Liver (tissue), 8 donors: ENCODE measurements at regions not wholly inside any gene's neighbourhood (a gene's known extent, or its start where the extent isn't known, plus 50 kb on each side); places are given as distances from the start of the nearest gene placed in this dataset.

Experiments used
- DNase-seq: peaks from one replicate; pipeline ENCODE4 v3.0.0-alpha.2; 2017; ENCODE audit warnings: low spot score
- H3K27ac ChIP-seq, 2 donors: one replicate each; pipeline ENCODE4 v1.7.0; 2013; ENCODE audit warnings: inconsistent platforms in 2 of 2, low read length in 2 of 2, control low read depth in 1 of 2, low read depth in 1 of 2, mild to moderate bottlenecking in 1 of 2
- H3K27me3 ChIP-seq, 4 donors: one replicate each; pipeline versions ENCODE4 v1.6.1 to v1.7.0; 2013; ENCODE audit warnings: low read length in 3 of 4, inconsistent platforms in 1 of 4, mild to moderate bottlenecking in 1 of 4, moderate library complexity in 1 of 4; ENCODE audit not compliant: control insufficient read depth in 4 of 4, insufficient read depth in 4 of 4
- H3K36me3 ChIP-seq, 4 donors: one replicate each; pipeline versions ENCODE4 v1.6.1 to v1.7.0; 2013; ENCODE audit warnings: low read length in 3 of 4, mild to moderate bottlenecking in 3 of 4, low read depth in 1 of 4, moderate library complexity in 1 of 4; ENCODE audit not compliant: control insufficient read depth in 4 of 4, insufficient read depth in 3 of 4
- H3K4me1 ChIP-seq, 4 donors: one replicate each; pipeline versions ENCODE4 v1.6.1 to v1.7.0; 2013; ENCODE audit warnings: low read length in 3 of 4, mild to moderate bottlenecking in 3 of 4, moderate library complexity in 1 of 4; ENCODE audit not compliant: control insufficient read depth in 4 of 4, insufficient read depth in 4 of 4
- H3K4me3 ChIP-seq, 3 donors: one replicate each; pipeline versions ENCODE4 v1.6.1 to v1.7.0; 2013; ENCODE audit warnings: low read length in 3 of 3, control low read depth in 1 of 3, low read depth in 1 of 3, mild to moderate bottlenecking in 1 of 3
- H3K9ac ChIP-seq, 2 donors: one replicate each; pipeline ENCODE4 v1.7.0; 2013; ENCODE audit warnings: low read length in 2 of 2, mild to moderate bottlenecking in 2 of 2, moderate library complexity in 2 of 2, control low read depth in 1 of 2, low read depth in 1 of 2
- H3K9me3 ChIP-seq, 4 donors: one replicate each; pipeline versions ENCODE4 v1.6.1 to v1.7.0; 2013; ENCODE audit warnings: low read length in 3 of 4; ENCODE audit not compliant: control insufficient read depth in 4 of 4
- EGR1 ChIP-seq, 2 donors: IDR thresholded peaks; 2 replicates each; pipeline ENCODE4 v1.6.1; 2016 to 2018; ENCODE audit warnings: antibody characterized with exemption in 2 of 2, low read depth in 2 of 2
- FOXA1 ChIP-seq: IDR thresholded peaks from 2 replicates; pipeline ENCODE4 v1.6.1; 2016; ENCODE audit warnings: antibody characterized with exemption
- FOXA2 ChIP-seq: IDR thresholded peaks from 2 replicates; pipeline ENCODE4 v1.6.1; 2016; ENCODE audit warnings: antibody characterized with exemption
- GABPA ChIP-seq, 2 donors: IDR thresholded peaks in 1 of 2; conservative IDR thresholded peaks in 1 of 2; 2 replicates each; pipeline ENCODE4 v1.6.1; 2016; ENCODE audit warnings: antibody characterized with exemption in 2 of 2, mild to moderate bottlenecking in 1 of 2, moderate library complexity in 1 of 2
- HNF4A ChIP-seq, 2 donors: conservative IDR thresholded peaks; 2 replicates each; pipeline ENCODE4 v1.6.1; 2016; ENCODE audit warnings: antibody characterized with exemption in 2 of 2, mild to moderate bottlenecking in 2 of 2
- HNF4G ChIP-seq: IDR thresholded peaks from 2 replicates; pipeline ENCODE4 v1.6.1; 2016; ENCODE audit warnings: antibody characterized with exemption
- JUND ChIP-seq, 2 donors: IDR thresholded peaks; 2 replicates each; pipeline ENCODE4 v1.6.1; 2016; ENCODE audit warnings: antibody characterized with exemption in 2 of 2
- NR2F2 ChIP-seq: IDR thresholded peaks from 2 replicates; pipeline ENCODE4 v1.6.1; 2016; ENCODE audit warnings: antibody characterized with exemption
- RAD21 ChIP-seq, 2 donors: IDR thresholded peaks; 2 replicates each; pipeline ENCODE4 v1.6.1; 2016; ENCODE audit warnings: antibody characterized with exemption in 2 of 2, mild to moderate bottlenecking in 2 of 2
- RXRA ChIP-seq, 2 donors: IDR thresholded peaks; 2 replicates each; pipeline ENCODE4 v1.6.1; 2017 to 2018; ENCODE audit warnings: antibody characterized with exemption in 2 of 2, mild to moderate bottlenecking in 1 of 2
- SP1 ChIP-seq: IDR thresholded peaks from 2 replicates; pipeline ENCODE4 v1.6.1; 2018; ENCODE audit warnings: antibody characterized with exemption, mild to moderate bottlenecking
- TAF1 ChIP-seq: conservative IDR thresholded peaks from 2 replicates; pipeline ENCODE4 v1.6.1; 2016; ENCODE audit warnings: antibody characterized with exemption, mild to moderate bottlenecking
- YY1 ChIP-seq: IDR thresholded peaks from 2 replicates; pipeline ENCODE4 v1.6.1; 2016; ENCODE audit warnings: antibody characterized with exemption, mild to moderate bottlenecking
- WGBS: extraction: QIAGEN DNeasy Blood & Tissue Kit; methylation state at CpG from one replicate; pipeline ENCODE4 v1.1.7; 2013; 5-methylcytosine and 5-hydroxymethylcytosine counted together
- TF ChIP-seq, protein P1 (sequence below): IDR thresholded peaks from 2 replicates; pipeline ENCODE4 v1.6.1; 2016; ENCODE audit warnings: antibody characterized with exemption
- TF ChIP-seq, protein P2 (sequence below): IDR thresholded peaks from 2 replicates; pipeline ENCODE4 v1.6.1; 2016; ENCODE audit warnings: antibody characterized with exemption
- TF ChIP-seq, protein P3 (sequence below): IDR thresholded peaks from 2 replicates; pipeline ENCODE4 v1.6.1; 2016; ENCODE audit warnings: antibody characterized with exemption
- TF ChIP-seq, protein P4 (sequence below): fragments of 150-350 bp; IDR thresholded peaks from 2 replicates; pipeline ENCODE4 v1.5.1; 2017; ENCODE audit warnings: improper control_type of control experiment, low read depth, low read length; ENCODE audit not compliant: missing input control
- TF ChIP-seq, protein P5 (sequence below): IDR thresholded peaks from 2 replicates; pipeline ENCODE4 v1.6.1; 2016; ENCODE audit warnings: antibody characterized with exemption, mild to moderate bottlenecking
- donor health status: healthy.
- donor health status: healthy.
- donor health status: healthy.
- donor health status: healthy.
- donor health status: healthy.

DNA sequence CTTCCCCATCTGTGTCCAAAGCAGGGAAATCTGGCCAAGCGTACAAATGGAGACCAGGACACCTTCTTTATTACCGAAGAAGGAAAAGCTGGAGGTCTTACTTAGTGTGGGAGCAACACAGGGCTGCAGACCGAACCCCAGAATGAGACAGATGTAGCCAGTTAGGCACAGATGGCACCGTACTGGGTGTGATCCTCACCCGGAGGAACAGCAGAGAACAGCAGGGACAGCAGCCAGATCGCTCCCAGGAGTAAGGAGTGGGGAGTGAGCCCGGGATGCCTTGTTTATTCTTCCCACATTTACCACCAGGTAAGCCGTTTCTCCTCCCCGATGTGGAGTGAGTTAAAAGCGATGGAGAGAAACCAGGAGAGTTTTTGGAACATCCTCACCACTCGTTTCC, 150.7 kb upstream of the SPRED2 start:
- H3K4me3 ChIP-seq, result no peak overlapping the region
- no peaks in the 10 kb centered on the region for H3K27me3 ChIP-seq
- WGBS, result 82% methylated on average over 11 of the region's 11 CpGs
- no peak overlapping the region for H3K9ac ChIP-seq
- H3K4me1 ChIP-seq, result no peaks in the 10 kb centered on the region
- TF ChIP-seq, protein P1, sequence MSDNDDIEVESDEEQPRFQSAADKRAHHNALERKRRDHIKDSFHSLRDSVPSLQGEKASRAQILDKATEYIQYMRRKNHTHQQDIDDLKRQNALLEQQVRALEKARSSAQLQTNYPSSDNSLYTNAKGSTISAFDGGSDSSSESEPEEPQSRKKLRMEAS, result no peak
- TF ChIP-seq HNF4A (conservative IDR thresholded peaks at IDR 0.05) (no peak), RXRA (IDR thresholded peaks at IDR 0.05) (no peak), FOXA1 (no peak), TAF1 (no peak)
- TF ChIP-seq, protein P2, sequence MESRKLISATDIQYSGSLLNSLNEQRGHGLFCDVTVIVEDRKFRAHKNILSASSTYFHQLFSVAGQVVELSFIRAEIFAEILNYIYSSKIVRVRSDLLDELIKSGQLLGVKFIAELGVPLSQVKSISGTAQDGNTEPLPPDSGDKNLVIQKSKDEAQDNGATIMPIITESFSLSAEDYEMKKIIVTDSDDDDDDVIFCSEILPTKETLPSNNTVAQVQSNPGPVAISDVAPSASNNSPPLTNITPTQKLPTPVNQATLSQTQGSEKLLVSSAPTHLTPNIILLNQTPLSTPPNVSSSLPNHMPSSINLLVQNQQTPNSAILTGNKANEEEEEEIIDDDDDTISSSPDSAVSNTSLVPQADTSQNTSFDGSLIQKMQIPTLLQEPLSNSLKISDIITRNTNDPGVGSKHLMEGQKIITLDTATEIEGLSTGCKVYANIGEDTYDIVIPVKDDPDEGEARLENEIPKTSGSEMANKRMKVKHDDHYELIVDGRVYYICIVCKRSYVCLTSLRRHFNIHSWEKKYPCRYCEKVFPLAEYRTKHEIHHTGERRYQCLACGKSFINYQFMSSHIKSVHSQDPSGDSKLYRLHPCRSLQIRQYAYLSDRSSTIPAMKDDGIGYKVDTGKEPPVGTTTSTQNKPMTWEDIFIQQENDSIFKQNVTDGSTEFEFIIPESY, result no peak
- H3K36me3 ChIP-seq, result no peaks in the 10 kb centered on the region
- H3K27ac ChIP-seq, result no peak overlapping the region
- no peak for DNase-seq
- H3K9me3 ChIP-seq, result no peaks in the 10 kb centered on the region

DNA sequence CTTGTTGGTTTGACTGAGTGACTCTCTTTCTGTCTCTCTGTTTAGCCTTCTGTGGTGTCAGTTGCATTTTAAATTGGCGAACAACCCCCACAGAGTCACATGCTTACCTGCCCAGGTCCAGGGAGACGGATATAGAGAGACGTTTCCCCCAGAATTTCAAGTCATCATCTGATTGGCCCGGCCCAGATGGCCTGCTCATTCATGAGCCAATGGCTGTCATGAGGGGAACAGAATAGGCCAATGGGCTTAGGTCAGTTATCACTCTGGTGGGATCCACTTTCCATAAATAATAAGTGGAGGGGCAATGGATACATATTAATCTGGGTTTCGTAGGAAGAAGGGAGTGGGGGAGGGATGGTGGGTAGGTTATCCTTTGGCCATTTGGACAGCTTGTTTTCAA, 150.0 kb upstream of the SPRED2 start:
- TF ChIP-seq, protein P1, result no peak
- TF ChIP-seq NR2F2 (no peak), TAF1 (no peak), SP1 (no peak)
- TF ChIP-seq, protein P3, sequence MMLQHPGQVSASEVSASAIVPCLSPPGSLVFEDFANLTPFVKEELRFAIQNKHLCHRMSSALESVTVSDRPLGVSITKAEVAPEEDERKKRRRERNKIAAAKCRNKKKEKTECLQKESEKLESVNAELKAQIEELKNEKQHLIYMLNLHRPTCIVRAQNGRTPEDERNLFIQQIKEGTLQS, result no peak
- Histone ChIP-seq H3K4me1 (no peaks in the 10 kb centered on the region), H3K27me3 (no peaks in the 10 kb centered on the region), H3K4me3 (no peak overlapping the region), H3K9ac (no peak overlapping the region), H3K9me3 (no peaks in the 10 kb centered on the region), H3K36me3 (no peaks in the 10 kb centered on the region), H3K27ac (no peak overlapping the region)
- WGBS, result 93% methylated on average over 5 of the region's 5 CpGs
- no peak for DNase-seq

DNA sequence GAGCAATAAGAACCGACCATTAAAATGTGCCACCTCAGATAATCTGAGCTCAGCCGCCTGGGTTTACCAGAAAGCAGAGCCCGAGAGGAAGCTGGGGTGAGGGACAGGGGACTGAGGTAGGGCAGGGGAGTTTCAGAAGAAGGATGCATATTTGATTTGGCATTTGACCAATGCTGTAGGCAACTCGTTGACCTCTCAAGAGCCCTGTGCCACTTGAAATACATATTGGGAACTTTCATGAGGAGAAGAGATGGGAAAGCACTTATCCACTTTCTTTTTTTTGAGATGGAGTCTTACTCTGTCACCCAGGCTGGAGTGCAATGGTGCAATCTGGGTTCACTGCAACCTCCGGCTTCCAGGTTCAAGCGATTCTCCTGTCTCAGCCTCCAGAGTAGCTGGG, 148.4 kb upstream of the SPRED2 start:
- Histone ChIP-seq H3K27ac (no peak overlapping the region), H3K4me1 (no peaks in the 10 kb centered on the region), H3K9me3 (no peaks in the 10 kb centered on the region), H3K9ac (no peak overlapping the region), H3K27me3 (no peaks in the 10 kb centered on the region), H3K36me3 (no peaks in the 10 kb centered on the region), H3K4me3 (no peak overlapping the region)
- 82% methylated on average over 6 of the region's 6 CpGs for WGBS
- no peak for DNase-seq
- TF ChIP-seq, protein P2, result no peak
- no peak for TF ChIP-seq FOXA1
- TF ChIP-seq HNF4G, result no peak
- no peak for TF ChIP-seq GABPA (IDR thresholded peaks at IDR 0.05 in 1 of 2, conservative IDR thresholded peaks at IDR 0.05 in 1 of 2)
- no peak for TF ChIP-seq EGR1 (IDR thresholded peaks at IDR 0.05; ENCODE audit: low read depth in 2 of 2)
- TF ChIP-seq, protein P4, sequence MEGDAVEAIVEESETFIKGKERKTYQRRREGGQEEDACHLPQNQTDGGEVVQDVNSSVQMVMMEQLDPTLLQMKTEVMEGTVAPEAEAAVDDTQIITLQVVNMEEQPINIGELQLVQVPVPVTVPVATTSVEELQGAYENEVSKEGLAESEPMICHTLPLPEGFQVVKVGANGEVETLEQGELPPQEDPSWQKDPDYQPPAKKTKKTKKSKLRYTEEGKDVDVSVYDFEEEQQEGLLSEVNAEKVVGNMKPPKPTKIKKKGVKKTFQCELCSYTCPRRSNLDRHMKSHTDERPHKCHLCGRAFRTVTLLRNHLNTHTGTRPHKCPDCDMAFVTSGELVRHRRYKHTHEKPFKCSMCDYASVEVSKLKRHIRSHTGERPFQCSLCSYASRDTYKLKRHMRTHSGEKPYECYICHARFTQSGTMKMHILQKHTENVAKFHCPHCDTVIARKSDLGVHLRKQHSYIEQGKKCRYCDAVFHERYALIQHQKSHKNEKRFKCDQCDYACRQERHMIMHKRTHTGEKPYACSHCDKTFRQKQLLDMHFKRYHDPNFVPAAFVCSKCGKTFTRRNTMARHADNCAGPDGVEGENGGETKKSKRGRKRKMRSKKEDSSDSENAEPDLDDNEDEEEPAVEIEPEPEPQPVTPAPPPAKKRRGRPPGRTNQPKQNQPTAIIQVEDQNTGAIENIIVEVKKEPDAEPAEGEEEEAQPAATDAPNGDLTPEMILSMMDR, result no peak
- TF ChIP-seq RAD21 (IDR thresholded peaks at IDR 0.05), result no peak
- no peak for TF ChIP-seq RXRA (IDR thresholded peaks at IDR 0.05)
- TF ChIP-seq SP1, result no peak
- TF ChIP-seq, protein P3, result no peak
- no peak for TF ChIP-seq FOXA2
- no peak for TF ChIP-seq YY1
- no peak for TF ChIP-seq TAF1
- TF ChIP-seq, protein P5, sequence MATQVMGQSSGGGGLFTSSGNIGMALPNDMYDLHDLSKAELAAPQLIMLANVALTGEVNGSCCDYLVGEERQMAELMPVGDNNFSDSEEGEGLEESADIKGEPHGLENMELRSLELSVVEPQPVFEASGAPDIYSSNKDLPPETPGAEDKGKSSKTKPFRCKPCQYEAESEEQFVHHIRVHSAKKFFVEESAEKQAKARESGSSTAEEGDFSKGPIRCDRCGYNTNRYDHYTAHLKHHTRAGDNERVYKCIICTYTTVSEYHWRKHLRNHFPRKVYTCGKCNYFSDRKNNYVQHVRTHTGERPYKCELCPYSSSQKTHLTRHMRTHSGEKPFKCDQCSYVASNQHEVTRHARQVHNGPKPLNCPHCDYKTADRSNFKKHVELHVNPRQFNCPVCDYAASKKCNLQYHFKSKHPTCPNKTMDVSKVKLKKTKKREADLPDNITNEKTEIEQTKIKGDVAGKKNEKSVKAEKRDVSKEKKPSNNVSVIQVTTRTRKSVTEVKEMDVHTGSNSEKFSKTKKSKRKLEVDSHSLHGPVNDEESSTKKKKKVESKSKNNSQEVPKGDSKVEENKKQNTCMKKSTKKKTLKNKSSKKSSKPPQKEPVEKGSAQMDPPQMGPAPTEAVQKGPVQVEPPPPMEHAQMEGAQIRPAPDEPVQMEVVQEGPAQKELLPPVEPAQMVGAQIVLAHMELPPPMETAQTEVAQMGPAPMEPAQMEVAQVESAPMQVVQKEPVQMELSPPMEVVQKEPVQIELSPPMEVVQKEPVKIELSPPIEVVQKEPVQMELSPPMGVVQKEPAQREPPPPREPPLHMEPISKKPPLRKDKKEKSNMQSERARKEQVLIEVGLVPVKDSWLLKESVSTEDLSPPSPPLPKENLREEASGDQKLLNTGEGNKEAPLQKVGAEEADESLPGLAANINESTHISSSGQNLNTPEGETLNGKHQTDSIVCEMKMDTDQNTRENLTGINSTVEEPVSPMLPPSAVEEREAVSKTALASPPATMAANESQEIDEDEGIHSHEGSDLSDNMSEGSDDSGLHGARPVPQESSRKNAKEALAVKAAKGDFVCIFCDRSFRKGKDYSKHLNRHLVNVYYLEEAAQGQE, result no peak
- no peak for TF ChIP-seq JUND (IDR thresholded peaks at IDR 0.05)
